Erythroblast (primary cell): ENCODE measurements at regions not wholly inside any gene's neighbourhood (a gene's known extent, or its start where the extent isn't known, plus 50 kb on each side); places are given as distances from the start of the nearest gene placed in this dataset.

ENCODE experiments used
- GATA1 ChIP-seq: IDR thresholded peaks from 2 replicates; pipeline ENCODE4 v1.6.1; 2011; ENCODE audit warnings: low read depth, mild to moderate bottlenecking, control low read depth, low read length, moderate library complexity
- POLR2A ChIP-seq: IDR thresholded peaks from 2 replicates; pipeline ENCODE4 v1.6.1; 2011; ENCODE audit warnings: mild to moderate bottlenecking, low read length

- TF ChIP-seq POLR2A (no peak), GATA1 (no peak)
These were observed 312.7 kb upstream of the CWC22 start for GRCh38 chr2:180319586-180320405.
